Bone marrow (tissue), 2 donors: ENCODE measurements at regions not wholly inside any gene's neighbourhood (a gene's known extent, or its start where the extent isn't known, plus 50 kb on each side); places are given as distances from the start of the nearest gene placed in this dataset.

Experiments
- DNase-seq, 2 donors: peaks; one replicate each; lab custom pipeline; 2025; lab: John Stamatoyannopoulos, UW

- no peak for DNase-seq
These were observed 92.4 kb upstream of the DNAJC19 start for GRCh38 chr3:181081930-181082329.

- DNase-seq: no peak
These were observed 87.0 kb upstream of the DNAJC19 start for GRCh38 chr3:181076558-181076957.

GRCh38 chr3:181075098-181075497 is 85.6 kb upstream of the DNAJC19 start:
- no peak for DNase-seq

- DNase-seq: no peak
These were observed 76.9 kb upstream of the DNAJC19 start for GRCh38 chr3:181066143-181067087.

- DNase-seq: no peak
These were observed 66.7 kb upstream of the DNAJC19 start for GRCh38 chr3:181056136-181056732.

GRCh38 chr3:181054538-181054937 is 65.0 kb upstream of the DNAJC19 start:
- no peak for DNase-seq

- DNase-seq: no peak
These were observed 62.7 kb upstream of the DNAJC19 start for GRCh38 chr3:181052256-181052655.

GRCh38 chr3:181050738-181051137 is 61.2 kb upstream of the DNAJC19 start:
- DNase-seq: no peak

- no peak for DNase-seq
These were observed 50.5 kb upstream of the DNAJC19 start for GRCh38 chr3:181040030-181040429.
